Fibroblast of lung (primary cell): ENCODE measurements at regions not wholly inside any gene's neighbourhood (a gene's known extent, or its start where the extent isn't known, plus 50 kb on each side); places are given as distances from the start of the nearest gene placed in this dataset.

ENCODE experiments used
- CTCF ChIP-seq, 2 donors: IDR thresholded peaks in 1 of 2; conservative IDR thresholded peaks in 1 of 2; 1 replicate in 1 of 2; 2 replicates in 1 of 2; pipeline ENCODE4 v1.5.1; 2011 to 2012; ENCODE audit warnings: low read length in 2 of 2, control low read depth in 1 of 2, inconsistent platforms in 1 of 2, low read depth in 1 of 2, mild to moderate bottlenecking in 1 of 2
- EZH2 ChIP-seq: IDR thresholded peaks from 2 replicates; pipeline ENCODE4 v1.5.1; 2012; ENCODE audit warnings: low read length, control low read depth, mild to moderate bottlenecking; ENCODE audit errors: missing control alignments

GRCh38 chr17:63325808-63326207 is 120.3 kb downstream of the CYB561 start:
- TF ChIP-seq CTCF (conservative IDR thresholded peaks at IDR 0.05 in 1 of 2, IDR thresholded peaks at IDR 0.05 in 1 of 2; ENCODE audit: low read depth in 1 of 2, low read length in 2 of 2) (no peak), EZH2 (no peak)
